ENCODE measurements at regions not wholly inside any gene's neighbourhood (a gene's known extent, or its start where the extent isn't known, plus 50 kb on each side); places are given as distances from the start of the nearest gene placed in this dataset.

DNA sequence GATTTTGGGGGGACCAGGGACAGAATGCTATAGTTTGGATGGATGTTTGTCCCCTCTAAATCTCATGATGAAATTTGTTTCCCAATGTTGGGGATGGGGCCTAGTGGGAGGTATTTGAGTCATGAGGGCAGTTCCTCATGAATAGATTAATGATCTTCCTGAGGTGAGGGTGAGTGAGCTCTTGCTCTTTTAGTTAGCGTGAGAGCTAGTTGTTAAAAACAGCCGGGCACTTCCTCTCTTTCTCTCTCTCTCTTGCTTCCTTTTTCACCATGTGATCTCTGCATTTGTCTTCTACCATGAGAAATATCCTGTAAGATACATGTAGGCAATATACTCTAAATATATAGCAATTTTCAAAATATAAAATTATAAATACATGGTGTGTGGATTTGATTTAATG, 290.8 kb upstream of the PCDH9 start:
- CTCF ChIA-PET, result no interaction called here

DNA sequence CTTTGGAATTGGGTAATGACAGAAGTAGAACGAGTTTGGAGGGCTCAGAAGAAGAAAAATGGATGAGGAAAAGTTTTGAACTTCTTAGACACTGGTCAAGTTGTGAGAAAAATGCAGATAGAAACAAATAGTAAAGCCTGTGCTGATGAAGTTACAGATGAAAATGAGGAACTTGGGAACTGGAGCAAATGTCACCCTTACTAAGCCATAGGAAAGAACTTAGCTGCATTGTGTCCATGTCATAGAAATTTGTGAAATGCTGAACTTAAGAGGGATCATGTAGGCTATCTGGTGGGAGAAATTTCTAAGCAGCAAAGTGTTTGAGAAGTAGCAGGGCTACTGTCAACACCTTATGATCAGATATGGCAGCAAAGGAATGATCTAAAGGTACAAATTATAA, 289.2 kb upstream of the PCDH9 start:
- ATAC-seq (no peak), DNase-seq (no peak)
- Histone ChIP-seq H3K36me3 (ENCODE audit: low read depth, low read length) (no peaks in the 10 kb centered on the region), H2AFZ (ENCODE audit: low read length) (no peak overlapping the region), H3K9me3 (ENCODE audit: low read length) (no peaks in the 10 kb centered on the region), H4K20me1 (ENCODE audit: low read length) (no peaks in the 10 kb centered on the region), H3K79me2 (ENCODE audit: low read length) (no peaks in the 10 kb centered on the region), H3K4me3 (ENCODE audit: low read length) (no peak overlapping the region), H3F3A (ENCODE audit: low read length, unreplicated experiment) (no peaks in the 10 kb centered on the region), H3K27me3 (ENCODE audit: low read length) (no peaks in the 10 kb centered on the region), H3K4me2 (ENCODE audit: low read length) (no peak overlapping the region), H3K9ac (ENCODE audit: low read length) (no peak overlapping the region), H3K4me1 (ENCODE audit: insufficient read depth, low read length) (peaks cover 7% of the 10 kb centered on the region; the same call in 1 of the 2 replicates), H3K9me2 (replicated peaks; ENCODE audit: low read length) (no peaks in the 10 kb centered on the region), H3K27ac (ENCODE audit: low read length) (no peak overlapping the region)
- BruUV-seq (replicated peaks), result no TSS peak
- intact Hi-C loops (cut with micrococcal nuclease), result no loop called here
- ChIA-PET POLR2A (ENCODE audit: unreplicated experiment) (no interaction called here), CTCF (no interaction called here)
- TF ChIP-seq EZH2 (IDR thresholded peaks at IDR 0.05; ENCODE audit: low read length, unreplicated experiment) (no peak), EZH2phosphoT487 (IDR thresholded peaks at IDR 0.05; ENCODE audit: borderline replicate concordance, low read length) (no peak)
- TF ChIP-seq, protein P1, sequence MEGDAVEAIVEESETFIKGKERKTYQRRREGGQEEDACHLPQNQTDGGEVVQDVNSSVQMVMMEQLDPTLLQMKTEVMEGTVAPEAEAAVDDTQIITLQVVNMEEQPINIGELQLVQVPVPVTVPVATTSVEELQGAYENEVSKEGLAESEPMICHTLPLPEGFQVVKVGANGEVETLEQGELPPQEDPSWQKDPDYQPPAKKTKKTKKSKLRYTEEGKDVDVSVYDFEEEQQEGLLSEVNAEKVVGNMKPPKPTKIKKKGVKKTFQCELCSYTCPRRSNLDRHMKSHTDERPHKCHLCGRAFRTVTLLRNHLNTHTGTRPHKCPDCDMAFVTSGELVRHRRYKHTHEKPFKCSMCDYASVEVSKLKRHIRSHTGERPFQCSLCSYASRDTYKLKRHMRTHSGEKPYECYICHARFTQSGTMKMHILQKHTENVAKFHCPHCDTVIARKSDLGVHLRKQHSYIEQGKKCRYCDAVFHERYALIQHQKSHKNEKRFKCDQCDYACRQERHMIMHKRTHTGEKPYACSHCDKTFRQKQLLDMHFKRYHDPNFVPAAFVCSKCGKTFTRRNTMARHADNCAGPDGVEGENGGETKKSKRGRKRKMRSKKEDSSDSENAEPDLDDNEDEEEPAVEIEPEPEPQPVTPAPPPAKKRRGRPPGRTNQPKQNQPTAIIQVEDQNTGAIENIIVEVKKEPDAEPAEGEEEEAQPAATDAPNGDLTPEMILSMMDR (conservative IDR thresholded peaks at IDR 0.05; ENCODE audit: low read depth, low read length), result no peak

More for the DNA sequence above, 290.8 kb upstream of the PCDH9 start:
- intact Hi-C loops (cut with micrococcal nuclease), result no loop called here
- POLR2A ChIA-PET (ENCODE audit: unreplicated experiment), result no interaction called here
- no peaks in the 10 kb centered on the region for H3K79me2 ChIP-seq (ENCODE audit: low read length)
- no TSS peak for BruUV-seq (replicated peaks)
- H3K36me3 ChIP-seq (ENCODE audit: low read depth, low read length), result no peaks in the 10 kb centered on the region
- no peak for ATAC-seq
- no peak for DNase-seq
- H2AFZ ChIP-seq (ENCODE audit: low read length), result no peak overlapping the region
- H3K4me3 ChIP-seq (ENCODE audit: low read length), result no peak overlapping the region
- no peaks in the 10 kb centered on the region for H3K9me2 ChIP-seq (replicated peaks; ENCODE audit: low read length)
- H4K20me1 ChIP-seq (ENCODE audit: low read length), result no peaks in the 10 kb centered on the region
- no peak overlapping the region for H3K4me2 ChIP-seq (ENCODE audit: low read length)
- no peak overlapping the region for H3K9ac ChIP-seq (ENCODE audit: low read length)
- H3K4me1 ChIP-seq (ENCODE audit: insufficient read depth, low read length), result peaks cover 3% of the 10 kb centered on the region; the same call in 1 of the 2 replicates
- H3K9me3 ChIP-seq (ENCODE audit: low read length), result no peaks in the 10 kb centered on the region
- H3K27ac ChIP-seq (ENCODE audit: low read length), result no peak overlapping the region
- no peaks in the 10 kb centered on the region for H3F3A ChIP-seq (ENCODE audit: low read length, unreplicated experiment)
- no peaks in the 10 kb centered on the region for H3K27me3 ChIP-seq (ENCODE audit: low read length)
- TF ChIP-seq, protein P1 (conservative IDR thresholded peaks at IDR 0.05; ENCODE audit: low read depth, low read length), result no peak
- no peak for TF ChIP-seq EZH2 (IDR thresholded peaks at IDR 0.05; ENCODE audit: low read length, unreplicated experiment)
- no peak for TF ChIP-seq EZH2phosphoT487 (IDR thresholded peaks at IDR 0.05; ENCODE audit: borderline replicate concordance, low read length)

DNA sequence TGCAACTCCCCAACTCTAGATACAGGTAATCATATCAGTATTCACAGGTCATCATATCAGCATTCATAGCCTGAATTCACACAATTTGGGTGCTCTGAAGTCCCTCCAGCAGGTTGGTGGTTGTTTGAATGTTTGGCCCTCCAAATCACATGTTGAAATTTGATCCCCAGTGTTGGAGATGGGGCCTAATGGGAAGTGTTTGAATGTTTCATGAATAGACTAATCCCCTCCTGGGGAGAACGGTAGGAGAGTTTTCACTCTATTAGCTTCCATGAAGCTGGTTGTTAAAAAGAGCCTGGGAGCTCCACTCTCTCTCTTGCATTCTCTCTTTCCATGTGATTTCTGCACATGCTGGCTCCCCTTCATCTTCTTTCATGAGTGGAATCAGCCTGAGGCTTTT, 288.6 kb upstream of the PCDH9 start:
- intact Hi-C loops (cut with micrococcal nuclease), result no loop called here
- Histone ChIP-seq H3K4me2 (ENCODE audit: low read length) (no peak overlapping the region), H3K36me3 (ENCODE audit: low read depth, low read length) (no peaks in the 10 kb centered on the region), H2AFZ (ENCODE audit: low read length) (no peak overlapping the region), H3K9ac (ENCODE audit: low read length) (no peak overlapping the region), H3K9me3 (ENCODE audit: low read length) (no peaks in the 10 kb centered on the region), H3K4me1 (ENCODE audit: insufficient read depth, low read length) (peaks cover 7% of the 10 kb centered on the region; the same call in 1 of the 2 replicates), H3K27ac (ENCODE audit: low read length) (no peak overlapping the region), H3F3A (ENCODE audit: low read length, unreplicated experiment) (no peaks in the 10 kb centered on the region), H3K27me3 (ENCODE audit: low read length) (no peaks in the 10 kb centered on the region), H3K9me2 (replicated peaks; ENCODE audit: low read length) (no peaks in the 10 kb centered on the region), H3K4me3 (ENCODE audit: low read length) (no peak overlapping the region), H4K20me1 (ENCODE audit: low read length) (no peaks in the 10 kb centered on the region), H3K79me2 (ENCODE audit: low read length) (no peaks in the 10 kb centered on the region)
- ChIA-PET POLR2A (ENCODE audit: unreplicated experiment) (no interaction called here), CTCF (no interaction called here)
- BruUV-seq (replicated peaks), result no TSS peak
- ATAC-seq (no peak), DNase-seq (no peak)
- no peak for TF ChIP-seq EZH2phosphoT487 (IDR thresholded peaks at IDR 0.05; ENCODE audit: borderline replicate concordance, low read length)
- no peak for TF ChIP-seq EZH2 (IDR thresholded peaks at IDR 0.05; ENCODE audit: low read length, unreplicated experiment)
- TF ChIP-seq, protein P1 (conservative IDR thresholded peaks at IDR 0.05; ENCODE audit: low read depth, low read length), result no peak

Data from PC-3 (cell line).